Nucleus accumbens (tissue), 56 donors: ENCODE measurements at regions not wholly inside any gene's neighbourhood (a gene's known extent, or its start where the extent isn't known, plus 50 kb on each side); places are given as distances from the start of the nearest gene placed in this dataset.

Source experiments
- DNase-seq, 56 donors: peaks; one replicate each; lab custom pipeline; 2025; lab: John Stamatoyannopoulos, UW

- no peak for DNase-seq
These were observed 750.5 kb upstream of the DDX18 start for GRCh38 chr2:117064021-117064420.

DNA sequence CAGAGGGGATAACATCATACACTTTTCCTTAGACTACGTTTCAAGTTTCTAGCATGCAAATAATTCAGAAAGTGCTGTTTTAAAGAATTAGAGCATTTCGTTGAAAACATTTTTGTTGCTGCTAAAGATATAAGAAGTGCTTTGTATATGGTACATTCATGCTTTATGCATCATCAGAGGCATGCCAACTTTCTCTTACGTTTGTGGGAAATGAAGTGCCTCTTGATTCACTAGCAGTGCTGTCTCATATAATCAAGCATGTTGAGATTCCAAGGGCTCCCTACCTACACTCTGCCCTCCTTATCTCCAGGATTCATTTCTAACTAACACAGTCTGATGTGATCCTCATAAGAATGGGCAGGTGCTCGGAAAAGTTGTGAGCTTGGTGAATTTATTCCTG, 748.6 kb upstream of the DDX18 start:
- no peak for DNase-seq

DNA sequence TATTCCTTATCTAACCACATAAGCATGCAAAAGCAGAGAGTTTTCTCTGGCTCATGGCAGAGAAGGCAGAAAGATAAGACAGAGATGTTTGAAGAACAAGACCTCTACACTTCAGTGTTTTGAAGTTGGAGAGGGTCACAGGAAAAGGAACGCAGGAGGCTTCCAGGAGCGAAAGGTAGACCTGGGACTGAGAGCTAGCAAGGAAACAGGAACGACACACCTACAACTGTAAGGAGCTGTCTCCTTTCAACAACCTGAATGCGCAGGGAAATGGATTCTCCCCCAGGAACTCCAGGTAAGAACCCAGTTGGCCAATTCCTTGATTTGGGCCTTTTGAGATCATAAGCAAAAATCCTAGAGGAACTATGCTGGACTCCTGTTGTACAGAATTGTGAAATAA, 746.6 kb upstream of the DDX18 start:
- DNase-seq: no peak

- DNase-seq: no peak
These were observed 746.1 kb upstream of the DDX18 start for GRCh38 chr2:117068371-117068770.

GRCh38 chr2:117071556-117072102, 742.9 kb upstream of the DDX18 start:
- DNase-seq: no peak

- DNase-seq: no peak
These were observed 739.7 kb upstream of the DDX18 start for GRCh38 chr2:117074756-117075155.

- peak in 8 of 56 donors; percentile 2 to 42 (median 26) for DNase-seq
These were observed 729.2 kb upstream of the DDX18 start for GRCh38 chr2:117085256-117085655.

DNA sequence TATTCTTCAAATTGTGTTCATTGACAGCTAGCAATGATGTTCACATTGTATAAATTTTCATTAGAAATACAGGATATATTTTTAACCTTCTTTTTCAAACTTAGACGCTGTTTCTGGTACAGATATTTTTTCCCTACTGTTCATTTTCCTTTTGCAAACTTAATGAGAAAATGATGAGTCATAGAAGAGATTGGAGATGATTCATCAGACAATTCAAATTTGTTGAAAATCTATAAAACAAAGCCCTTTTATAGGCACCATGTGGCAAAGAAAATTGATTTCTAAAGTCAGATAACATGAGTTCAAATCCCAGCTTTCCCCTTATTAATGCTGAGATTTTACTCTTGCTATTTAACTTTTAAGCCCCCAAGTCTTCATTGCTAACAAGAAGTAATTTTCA, 728.8 kb upstream of the DDX18 start:
- no peak for DNase-seq

GRCh38 chr2:117086174-117086942, 728.1 kb upstream of the DDX18 start:
- no peak for DNase-seq

- no peak for DNase-seq
These were observed 727.6 kb upstream of the DDX18 start for GRCh38 chr2:117086943-117087250.

DNA sequence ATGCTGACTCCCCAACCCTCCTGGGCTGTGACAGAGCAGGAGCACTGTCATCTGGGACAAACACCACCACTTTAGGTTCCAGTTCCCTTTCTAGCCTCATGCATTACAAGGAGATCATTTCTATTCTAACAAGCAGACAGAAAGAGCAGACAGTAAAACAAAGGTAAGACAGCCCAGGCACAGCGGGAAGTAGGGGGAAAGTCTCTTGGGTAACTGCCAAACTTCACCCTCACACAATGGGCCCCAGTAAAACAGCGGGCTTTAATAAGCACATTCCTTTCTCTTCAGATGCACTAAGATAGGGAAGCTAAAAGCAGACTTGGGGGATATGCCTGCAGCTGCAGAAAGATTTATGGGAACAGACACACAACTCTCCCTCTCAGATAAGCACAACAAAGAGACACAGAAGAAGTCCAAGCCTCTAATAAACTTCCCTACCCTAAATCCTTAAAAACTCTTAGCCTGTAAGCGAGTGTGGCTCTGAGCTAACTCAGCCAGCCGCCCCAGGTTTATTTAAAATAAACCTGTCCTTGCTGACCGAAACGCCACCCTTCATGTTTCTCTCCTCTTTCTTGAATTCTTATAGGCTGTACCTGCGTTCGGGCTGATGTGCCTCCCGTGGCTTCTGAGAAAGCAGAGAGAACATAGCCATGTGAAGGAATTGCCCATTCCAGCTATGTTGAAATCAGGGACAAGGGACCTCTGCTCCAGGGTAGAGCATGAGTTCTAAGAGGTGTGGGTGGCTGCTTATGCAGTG, 726.8 kb upstream of the DDX18 start:
- no peak for DNase-seq

DNA sequence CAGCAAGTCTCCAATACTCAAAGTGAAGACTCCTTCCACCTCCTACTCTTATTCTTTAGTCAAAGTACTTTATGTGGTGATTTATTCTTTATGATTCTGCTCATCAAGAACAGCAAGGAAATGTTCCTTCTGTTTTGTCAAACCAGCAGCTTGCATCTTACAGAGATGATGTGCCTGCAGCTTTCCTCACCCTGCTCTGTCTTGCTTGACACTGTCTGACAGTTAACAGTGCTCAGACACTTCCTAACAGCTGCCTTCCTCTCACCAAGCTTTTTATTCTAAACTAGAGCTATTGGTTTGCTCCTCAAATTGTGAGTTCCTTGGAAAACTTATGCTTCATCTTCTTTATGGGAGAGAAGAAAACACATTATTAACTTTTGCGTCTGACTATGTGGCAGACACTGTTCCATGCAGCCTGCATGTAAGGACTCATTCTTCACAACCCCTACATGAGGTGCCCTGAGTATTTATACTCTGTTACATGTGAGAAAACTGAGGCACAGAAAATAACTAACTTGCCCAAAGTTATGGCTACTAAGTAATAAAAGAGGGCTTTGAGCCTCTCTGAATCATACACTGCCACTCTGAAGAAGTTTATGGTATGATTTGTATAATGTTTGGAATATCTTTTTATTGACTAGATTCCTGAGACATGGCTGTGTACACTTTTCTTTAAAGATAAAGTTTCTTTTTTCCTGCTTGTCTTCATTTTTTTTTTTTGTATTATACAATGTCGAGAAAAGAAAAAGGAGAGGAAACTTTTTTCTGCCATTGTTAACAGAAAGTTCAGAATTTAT, 723.3 kb upstream of the DDX18 start:
- DNase-seq: peak in 6 of 56 donors; percentile 3 to 37 (median 4)

DNA sequence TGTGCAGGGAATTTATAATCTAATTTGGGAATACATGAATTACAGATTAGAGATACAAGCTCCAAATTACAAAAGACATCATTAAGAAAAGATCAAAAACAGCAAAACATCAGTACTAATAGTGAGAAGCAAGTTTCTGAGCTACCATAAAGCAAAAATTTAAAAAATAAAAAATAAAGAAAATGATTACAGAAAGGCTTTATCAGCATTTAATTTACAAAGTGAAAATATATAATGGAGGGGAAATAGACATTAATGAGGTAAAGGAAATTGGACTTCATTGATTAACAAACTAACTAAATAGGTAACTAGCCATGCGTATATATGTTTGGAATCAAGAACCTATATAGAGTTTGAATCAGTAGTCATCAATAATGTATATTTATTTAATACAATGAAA, 712.9 kb upstream of the DDX18 start:
- DNase-seq: no peak

DNA sequence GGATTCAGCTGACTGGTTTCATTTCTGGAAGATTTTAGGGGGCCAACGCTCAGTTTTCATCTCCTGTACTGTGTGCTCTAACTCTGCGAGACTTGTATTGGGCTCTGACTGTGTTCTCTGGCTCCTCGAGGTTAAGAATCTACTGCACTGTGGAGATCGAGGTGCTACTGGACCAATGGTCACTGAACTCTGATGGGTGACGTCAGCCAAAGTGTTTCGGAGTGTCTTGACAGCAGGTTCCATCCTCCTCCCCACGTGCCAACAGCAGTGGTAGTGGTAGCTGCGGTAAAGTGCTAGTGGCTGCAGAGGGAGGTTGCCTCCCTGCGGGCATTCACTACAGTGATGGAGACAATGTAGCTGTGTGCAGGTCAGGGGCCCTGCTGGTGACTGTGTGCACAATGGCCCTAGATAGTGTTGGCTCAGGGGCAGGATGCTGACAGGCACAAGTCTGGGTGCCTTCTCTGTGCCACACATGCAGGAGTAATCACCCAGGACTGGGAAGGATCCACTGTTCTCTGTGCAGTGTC, 705.7 kb upstream of the DDX18 start:
- no peak for DNase-seq

- DNase-seq: no peak
These were observed 695.5 kb upstream of the DDX18 start for GRCh38 chr2:117118994-117119393.

- no peak for DNase-seq
These were observed 691.1 kb upstream of the DDX18 start for GRCh38 chr2:117123362-117123761.

- no peak for DNase-seq
These were observed 687.8 kb upstream of the DDX18 start for GRCh38 chr2:117126656-117127055.

GRCh38 chr2:117127680-117128079, 686.8 kb upstream of the DDX18 start:
- DNase-seq: no peak

DNA sequence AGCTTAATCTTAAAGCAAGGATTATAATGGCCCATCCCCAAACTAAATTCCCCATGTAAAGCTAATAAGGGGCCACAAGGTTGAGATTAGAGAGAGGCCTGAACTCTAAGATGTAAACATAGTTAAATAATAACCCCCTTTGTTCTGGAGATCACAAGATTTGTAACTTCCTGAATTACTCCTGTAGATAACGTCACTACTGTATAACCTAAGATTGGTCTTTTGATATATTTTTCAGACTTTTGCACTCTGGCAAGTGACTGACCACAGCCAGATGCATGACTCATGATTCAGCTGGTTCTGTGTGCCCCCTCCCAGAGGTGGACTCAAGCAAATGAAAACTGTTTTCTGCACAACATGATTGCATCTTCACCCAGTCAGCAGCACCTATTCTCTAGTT, 686.0 kb upstream of the DDX18 start:
- DNase-seq: no peak

GRCh38 chr2:117137371-117137770, 677.1 kb upstream of the DDX18 start:
- DNase-seq: no peak
